GM21737 (cell line): ENCODE measurements at regions not wholly inside any gene's neighbourhood (a gene's known extent, or its start where the extent isn't known, plus 50 kb on each side); places are given as distances from the start of the nearest gene placed in this dataset.
"Not testable (repeated sequence)": the region's sequence is repeated elsewhere in the genome, so short reads cannot be mapped to it uniquely, and the experiment has no call there.

Experiments used
- ATAC-seq: cut with Tn5 transposase; IDR thresholded peaks from one replicate; pipeline ENCODE4 v1.9.1; 2021; ENCODE audit warnings: mild to moderate bottlenecking, moderate library complexity; ENCODE audit not compliant: unreplicated experiment

GRCh38 chr14:98189511-98189910, 1082.5 kb downstream of the BCL11B start:
- no peak for ATAC-seq

- no peak for ATAC-seq
Observed at GRCh38 chr14:98189944-98190343, 1082.1 kb downstream of the BCL11B start.

GRCh38 chr14:98192946-98193345, 1079.1 kb downstream of the BCL11B start:
- ATAC-seq = no peak

- ATAC-seq = no peak
Observed at GRCh38 chr14:98194821-98195220, 1077.2 kb downstream of the BCL11B start.

DNA sequence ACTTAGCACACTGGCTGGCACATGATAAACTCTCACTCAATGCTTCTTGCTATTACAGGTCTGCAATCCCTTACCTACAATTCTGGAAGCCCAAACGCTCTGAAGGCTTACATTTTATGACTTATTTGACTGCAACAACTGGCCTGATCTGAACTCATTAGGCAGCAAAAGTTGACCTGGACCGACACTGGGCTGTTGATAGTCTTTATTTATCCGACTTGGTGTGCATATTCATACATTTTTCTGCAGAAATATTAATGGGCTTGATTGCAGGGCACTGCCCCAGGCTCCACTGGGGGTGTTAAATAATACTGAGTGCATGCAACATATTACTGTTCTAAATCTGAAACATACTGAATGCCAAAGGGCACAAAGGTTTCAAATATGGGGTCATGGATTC, 1076.7 kb downstream of the BCL11B start:
- ATAC-seq = no peak

GRCh38 chr14:98197933-98198332, 1074.1 kb downstream of the BCL11B start:
- ATAC-seq = no peak

- no peak for ATAC-seq
Observed at GRCh38 chr14:98198385-98198784, 1073.6 kb downstream of the BCL11B start.

- no peak for ATAC-seq
Observed at GRCh38 chr14:98200601-98201000, 1071.4 kb downstream of the BCL11B start.

GRCh38 chr14:98203421-98203820, 1068.6 kb downstream of the BCL11B start:
- ATAC-seq = no peak

- ATAC-seq = no peak
Observed at GRCh38 chr14:98204139-98204538, 1067.9 kb downstream of the BCL11B start.

- no peak for ATAC-seq
Observed at GRCh38 chr14:98207415-98207814, 1064.6 kb downstream of the BCL11B start.

- no peak for ATAC-seq
Observed at GRCh38 chr14:98208211-98208611, 1063.8 kb downstream of the BCL11B start.

GRCh38 chr14:98208943-98209342, 1063.1 kb downstream of the BCL11B start:
- no peak for ATAC-seq

- ATAC-seq = no peak
Observed at GRCh38 chr14:98210045-98210672, 1061.8 kb downstream of the BCL11B start.

DNA sequence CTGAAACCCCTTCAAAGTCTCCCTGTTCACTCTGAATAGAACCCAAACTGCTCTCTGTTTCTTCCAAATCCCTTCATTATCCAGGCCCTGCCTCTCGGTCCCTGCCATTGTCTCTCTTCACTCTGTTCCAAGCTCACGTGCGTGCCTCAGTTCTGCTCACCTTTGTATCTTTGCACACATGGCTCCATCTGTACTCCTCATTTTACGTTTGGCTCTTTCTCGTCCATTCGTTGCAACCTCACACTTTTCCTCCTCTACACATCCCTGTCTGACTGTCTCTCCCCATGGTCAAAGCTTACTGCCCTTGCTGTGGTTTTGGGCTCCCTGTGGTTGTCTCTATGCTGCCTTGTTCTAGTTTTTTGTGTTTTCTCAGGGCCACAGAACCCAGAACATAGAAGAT, 1054.5 kb downstream of the BCL11B start:
- ATAC-seq = no peak

GRCh38 chr14:98218218-98218617, 1053.8 kb downstream of the BCL11B start:
- ATAC-seq = no peak

DNA sequence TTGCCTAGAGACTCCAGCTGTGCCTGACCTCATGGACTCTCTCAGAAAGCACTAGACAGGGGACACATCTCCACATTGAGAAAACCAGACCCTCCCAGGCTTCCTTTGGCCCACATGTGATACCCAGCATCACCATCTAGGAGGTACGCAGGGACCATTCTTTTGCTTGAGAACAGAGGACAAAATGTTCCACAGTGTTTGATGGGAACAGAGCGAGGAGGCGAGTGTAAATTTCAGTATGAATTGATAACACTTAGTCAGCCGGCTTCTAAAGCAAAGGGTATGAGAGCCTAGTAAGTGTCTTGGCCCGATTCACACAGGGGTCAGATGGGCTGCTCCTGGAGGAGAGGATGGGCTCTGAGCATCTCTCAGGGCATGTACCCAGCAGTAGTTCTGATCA, 1052.4 kb downstream of the BCL11B start:
- ATAC-seq = no peak

DNA sequence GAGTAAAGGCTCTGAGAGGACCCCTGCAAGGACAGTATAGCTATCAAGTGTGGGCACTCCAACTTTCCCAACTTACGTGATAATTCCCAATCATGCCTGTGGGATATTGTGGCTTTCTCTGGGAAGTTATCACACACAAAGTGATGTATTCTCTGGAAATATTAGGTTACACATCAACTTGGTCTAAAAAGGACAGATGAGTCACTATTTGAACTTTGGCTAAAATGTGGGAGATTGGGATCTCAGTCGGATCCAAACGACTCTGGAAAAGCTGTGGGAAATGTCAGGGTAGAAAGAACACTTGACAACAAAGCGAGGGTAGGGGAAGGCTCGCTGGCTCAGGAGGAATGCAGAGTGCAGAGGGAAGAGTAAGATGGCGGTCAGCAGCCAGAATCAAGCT, 1048.9 kb downstream of the BCL11B start:
- no peak for ATAC-seq

- ATAC-seq = not testable (repeated sequence)
Observed at GRCh38 chr14:98223710-98224109, 1048.3 kb downstream of the BCL11B start.

GRCh38 chr14:98226411-98226810, 1045.6 kb downstream of the BCL11B start:
- ATAC-seq = no peak

GRCh38 chr14:98227000-98227726, 1044.8 kb downstream of the BCL11B start:
- ATAC-seq = no peak

GRCh38 chr14:98227727-98228111, 1044.3 kb downstream of the BCL11B start:
- no peak for ATAC-seq
